Endodermal cell (in vitro differentiated cells): ENCODE measurements at regions not wholly inside any gene's neighbourhood (a gene's known extent, or its start where the extent isn't known, plus 50 kb on each side); places are given as distances from the start of the nearest gene placed in this dataset.

Experiments used
- DNase-seq: peaks from one replicate; pipeline ENCODE4 v3.0.0-alpha.2; 2017
- H3K27ac ChIP-seq: 2 replicates; pipeline ENCODE4 v1.5.1; 2013; ENCODE audit warnings: mild to moderate bottlenecking, low read depth, low read length, moderate library complexity
- H3K27me3 ChIP-seq: 2 replicates; pipeline ENCODE4 v1.6.1; 2013; ENCODE audit warnings: mild to moderate bottlenecking, low read length, moderate library complexity; ENCODE audit not compliant: insufficient read depth, control insufficient read depth, poor library complexity, severe bottlenecking
- H3K36me3 ChIP-seq: 2 replicates; pipeline ENCODE4 v1.7.0; 2013; ENCODE audit warnings: mild to moderate bottlenecking, low read length, moderate library complexity; ENCODE audit not compliant: control insufficient read depth, insufficient read depth
- H3K4me1 ChIP-seq: one replicate; pipeline ENCODE4 v1.7.0; 2013; ENCODE audit warnings: low read length; ENCODE audit not compliant: control insufficient read depth, insufficient read depth
- H3K4me3 ChIP-seq: 2 replicates; pipeline ENCODE4 v1.5.1; 2013; ENCODE audit warnings: mild to moderate bottlenecking, low read length, moderate library complexity
- H3K9ac ChIP-seq: 2 replicates; pipeline ENCODE4 v1.6.1; 2013; ENCODE audit warnings: mild to moderate bottlenecking, low read length, moderate library complexity; ENCODE audit not compliant: poor library complexity, severe bottlenecking; ENCODE audit errors: extremely low read depth
- H3K9me3 ChIP-seq: 2 replicates; pipeline ENCODE4 v1.6.1; 2013; ENCODE audit warnings: mild to moderate bottlenecking, low read length, moderate library complexity; ENCODE audit not compliant: control insufficient read depth
- H3K27ac Mint-ChIP-seq: 2 replicates; pipeline ENCODE4 v1.8.0; 2020; ENCODE audit warnings: mixed read lengths
- H3K27me3 Mint-ChIP-seq: 2 replicates; pipeline ENCODE4 v1.8.0; 2021; ENCODE audit warnings: mild to moderate bottlenecking, mixed read lengths; ENCODE audit not compliant: insufficient read depth
- H3K36me3 Mint-ChIP-seq: 2 replicates; pipeline ENCODE4 v1.8.0; 2020; ENCODE audit warnings: low read depth, mixed read lengths
- H3K4me1 Mint-ChIP-seq: 2 replicates; pipeline ENCODE4 v1.8.0; 2020; ENCODE audit warnings: mixed read lengths
- H3K4me3 Mint-ChIP-seq: 2 replicates; pipeline ENCODE4 v1.8.0; 2020; ENCODE audit warnings: mild to moderate bottlenecking, moderate library complexity, mixed read lengths
- H3K9me3 Mint-ChIP-seq: 2 replicates; pipeline ENCODE4 v1.8.0; 2020; ENCODE audit warnings: mild to moderate bottlenecking, mixed read lengths
- WGBS, 2 experiments: methylation state at CpG; one replicate each; pipeline versions ENCODE4 v1.1.5 to v1.1.7; 2013; ENCODE audit warnings: missing lambda C conversion rate in 2 of 2, mixed read lengths in 1 of 2; ENCODE audit not compliant: insufficient coverage in 1 of 2, insufficient read length in 1 of 2; 5-methylcytosine and 5-hydroxymethylcytosine counted together
- TF ChIP-seq, protein P1 (sequence below): fragments of 200-600 bp; sonication (generic); conservative IDR thresholded peaks from 2 replicates; pipeline ENCODE4 v1.5.0; 2021; ENCODE audit warnings: antibody characterized with exemption, mild to moderate bottlenecking

DNA sequence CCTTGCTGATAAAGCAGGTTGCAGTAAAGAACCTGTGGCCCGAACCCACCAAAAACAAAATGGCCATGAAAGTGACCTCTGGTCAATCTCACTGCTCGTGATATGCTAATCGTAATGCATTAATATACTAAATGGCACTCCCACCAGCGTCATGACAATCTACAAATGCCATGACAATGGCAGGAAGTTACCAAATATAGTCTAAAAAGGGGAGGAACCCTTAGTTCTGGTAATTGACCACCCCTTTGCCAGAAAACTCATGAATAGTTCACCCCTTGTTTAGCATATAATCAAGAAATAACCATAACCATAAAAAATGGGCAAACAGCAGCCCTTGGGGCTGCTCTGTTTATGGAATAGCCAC lies 1139.4 kb upstream of the LRRN3 start:
- Mint-ChIP-seq H3K27me3 (no peaks in the 10 kb centered on the region), H3K27ac (no peak overlapping the region), H3K9me3 (no peaks in the 10 kb centered on the region), H3K4me3 (no peak overlapping the region), H3K36me3 (no peaks in the 10 kb centered on the region), H3K4me1 (peaks cover 15% of the 10 kb centered on the region)
- H3K9ac ChIP-seq: no peak overlapping the region
- H3K4me3 ChIP-seq: no peak overlapping the region
- 93 to 96% methylated on average over 3 to 4 of the region's 4 CpGs for WGBS, 2 experiments
- H3K9me3 ChIP-seq: peaks cover 4% of the 10 kb centered on the region
- no peak for DNase-seq
- TF ChIP-seq, protein P1, sequence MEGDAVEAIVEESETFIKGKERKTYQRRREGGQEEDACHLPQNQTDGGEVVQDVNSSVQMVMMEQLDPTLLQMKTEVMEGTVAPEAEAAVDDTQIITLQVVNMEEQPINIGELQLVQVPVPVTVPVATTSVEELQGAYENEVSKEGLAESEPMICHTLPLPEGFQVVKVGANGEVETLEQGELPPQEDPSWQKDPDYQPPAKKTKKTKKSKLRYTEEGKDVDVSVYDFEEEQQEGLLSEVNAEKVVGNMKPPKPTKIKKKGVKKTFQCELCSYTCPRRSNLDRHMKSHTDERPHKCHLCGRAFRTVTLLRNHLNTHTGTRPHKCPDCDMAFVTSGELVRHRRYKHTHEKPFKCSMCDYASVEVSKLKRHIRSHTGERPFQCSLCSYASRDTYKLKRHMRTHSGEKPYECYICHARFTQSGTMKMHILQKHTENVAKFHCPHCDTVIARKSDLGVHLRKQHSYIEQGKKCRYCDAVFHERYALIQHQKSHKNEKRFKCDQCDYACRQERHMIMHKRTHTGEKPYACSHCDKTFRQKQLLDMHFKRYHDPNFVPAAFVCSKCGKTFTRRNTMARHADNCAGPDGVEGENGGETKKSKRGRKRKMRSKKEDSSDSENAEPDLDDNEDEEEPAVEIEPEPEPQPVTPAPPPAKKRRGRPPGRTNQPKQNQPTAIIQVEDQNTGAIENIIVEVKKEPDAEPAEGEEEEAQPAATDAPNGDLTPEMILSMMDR: no peak
- H3K4me1 ChIP-seq: peaks cover 9% of the 10 kb centered on the region
- H3K36me3 ChIP-seq: no peaks in the 10 kb centered on the region
- no peak overlapping the region for H3K27ac ChIP-seq
- H3K27me3 ChIP-seq: no peaks in the 10 kb centered on the region

DNA sequence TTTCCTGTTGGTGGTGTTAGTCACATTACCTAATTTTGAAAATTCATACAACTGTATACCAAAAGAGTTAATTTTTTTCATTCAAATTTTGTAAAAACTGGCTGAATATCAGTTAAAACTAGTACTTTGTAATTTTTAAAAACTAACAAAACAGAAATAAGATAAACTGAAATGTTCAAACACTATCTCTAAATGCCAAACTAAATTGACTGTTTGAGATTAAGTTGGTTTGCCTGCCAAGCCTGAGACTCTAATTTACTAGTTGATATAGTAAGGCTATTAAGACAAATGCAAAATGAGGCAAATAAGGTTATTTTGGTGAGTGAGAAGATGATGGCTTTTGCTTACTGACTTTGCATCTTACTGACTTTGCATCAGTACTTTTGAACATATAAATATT lies 1134.9 kb upstream of the LRRN3 start:
- TF ChIP-seq, protein P1: no peak
- Mint-ChIP-seq H3K36me3 (no peaks in the 10 kb centered on the region), H3K4me1 (peaks cover 12% of the 10 kb centered on the region), H3K27ac (no peak overlapping the region), H3K9me3 (no peaks in the 10 kb centered on the region), H3K27me3 (no peaks in the 10 kb centered on the region), H3K4me3 (no peak overlapping the region)
- Histone ChIP-seq H3K27me3 (no peaks in the 10 kb centered on the region), H3K9me3 (peaks cover 4% of the 10 kb centered on the region), H3K9ac (no peak overlapping the region), H3K4me1 (peaks cover 10% of the 10 kb centered on the region), H3K27ac (no peak overlapping the region), H3K36me3 (no peaks in the 10 kb centered on the region), H3K4me3 (no peak overlapping the region)
- no peak for DNase-seq

- TF ChIP-seq, protein P1: no peak
- H3K4me3 Mint-ChIP-seq: no peak overlapping the region
- no peak overlapping the region for H3K9ac ChIP-seq
- no peak overlapping the region for H3K27ac Mint-ChIP-seq
- H3K4me1 Mint-ChIP-seq: peaks cover 19% of the 10 kb centered on the region
- peaks cover 4% of the 10 kb centered on the region for H3K9me3 ChIP-seq
- H3K4me1 ChIP-seq: peaks cover 9% of the 10 kb centered on the region
- H3K4me3 ChIP-seq: no peak overlapping the region
- no peaks in the 10 kb centered on the region for H3K36me3 ChIP-seq
- H3K27me3 ChIP-seq: no peaks in the 10 kb centered on the region
- no peak overlapping the region for H3K27ac ChIP-seq
- DNase-seq: peak; percentile 70
- H3K36me3 Mint-ChIP-seq: no peaks in the 10 kb centered on the region
- no peaks in the 10 kb centered on the region for H3K27me3 Mint-ChIP-seq
- no peaks in the 10 kb centered on the region for H3K9me3 Mint-ChIP-seq
These were observed 1134.0 kb upstream of the LRRN3 start for GRCh38 chr7:109956916-109957315.
